Transverse colon (tissue), 4 donors: ENCODE measurements at regions not wholly inside any gene's neighbourhood (a gene's known extent, or its start where the extent isn't known, plus 50 kb on each side); places are given as distances from the start of the nearest gene placed in this dataset.

Experiments used
- CTCF ChIP-seq, 5 experiments: fragments of 200-600 bp in 3 of 5; fragments of 450-650 bp in 2 of 5; sonication (generic) in 3 of 5; IDR thresholded peaks; 1 replicate in 2 of 5; 2 replicates in 3 of 5; pipeline ENCODE4 v1.5.1; 2016 to 2017; ENCODE audit warnings: antibody characterized with exemption in 5 of 5, inconsistent platforms in 3 of 5, mild to moderate bottlenecking in 2 of 5, moderate library complexity in 1 of 5
- EP300 ChIP-seq: sonication (generic); formaldehyde crosslinking; IDR thresholded peaks from one replicate; pipeline ENCODE4 v1.6.1; 2017; ENCODE audit warnings: antibody characterized with exemption, low read depth
- POLR2A ChIP-seq: fragments of 450-650 bp; IDR thresholded peaks from one replicate; pipeline ENCODE4 v1.6.1; 2016; ENCODE audit warnings: antibody characterized with exemption, mild to moderate bottlenecking, moderate library complexity
- POLR2AphosphoS5 ChIP-seq, 3 donors: sonication (generic); formaldehyde crosslinking; IDR thresholded peaks; one replicate each; pipeline ENCODE4 v1.6.1; 2016; ENCODE audit warnings: antibody characterized with exemption in 3 of 3

- TF ChIP-seq CTCF (IDR thresholded peaks at IDR 0.05) (no peak), EP300 (no peak), POLR2A (no peak), POLR2AphosphoS5 (IDR thresholded peaks at IDR 0.05) (no peak)
Observed at GRCh38 chr7:79513261-79513660, 59.8 kb upstream of the MAGI2 start.
